HL-60/S4 (cell line): ENCODE measurements at regions not wholly inside any gene's neighbourhood (a gene's known extent, or its start where the extent isn't known, plus 50 kb on each side); places are given as distances from the start of the nearest gene placed in this dataset.
"Not testable (repeated sequence)": the region's sequence is repeated elsewhere in the genome, so short reads cannot be mapped to it uniquely, and the experiment has no call there.

Experiments used
- in situ Hi-C: fragments of 300-500 bp; cut with MboI; formaldehyde crosslinking; loops from 2 replicates; pipeline ENCODE4 v1.14.3; 2022; ENCODE audit warnings: low sequenced_read_pairs

- in situ Hi-C loops, result no loop called here
Observed at GRCh38 chr5:39772307-39772706, 347.5 kb upstream of the DAB2 start.

- in situ Hi-C loops, result no loop called here
Observed at GRCh38 chr5:39767916-39768315, 343.1 kb upstream of the DAB2 start.

- in situ Hi-C loops, result no loop called here
Observed at GRCh38 chr5:39765366-39765765, 340.6 kb upstream of the DAB2 start.

- in situ Hi-C loops, result no loop called here
Observed at GRCh38 chr5:39762761-39763160, 338.0 kb upstream of the DAB2 start.

- in situ Hi-C loops, result no loop called here
Observed at GRCh38 chr5:39761199-39761950, 336.6 kb upstream of the DAB2 start.

- in situ Hi-C loops, result no loop called here
Observed at GRCh38 chr5:39760385-39761198, 335.8 kb upstream of the DAB2 start.

- in situ Hi-C loops, result no loop called here
Observed at GRCh38 chr5:39759701-39760100, 334.9 kb upstream of the DAB2 start.

GRCh38 chr5:39758426-39758825 lies 333.6 kb upstream of the DAB2 start:
- in situ Hi-C loops, result no loop called here

GRCh38 chr5:39757131-39757530 lies 332.4 kb upstream of the DAB2 start:
- in situ Hi-C loops, result no loop called here

- in situ Hi-C loops, result no loop called here
Observed at GRCh38 chr5:39755986-39756385, 331.2 kb upstream of the DAB2 start.

- in situ Hi-C loops, result no loop called here
Observed at GRCh38 chr5:39755452-39755851, 330.7 kb upstream of the DAB2 start.

GRCh38 chr5:39753747-39754146 lies 329.0 kb upstream of the DAB2 start:
- in situ Hi-C loops, result not testable (repeated sequence)

- in situ Hi-C loops, result no loop called here
Observed at GRCh38 chr5:39750661-39751060, 325.9 kb upstream of the DAB2 start.

- in situ Hi-C loops, result no loop called here
Observed at GRCh38 chr5:39742916-39743315, 318.1 kb upstream of the DAB2 start.

- in situ Hi-C loops, result no loop called here
Observed at GRCh38 chr5:39740404-39740803, 315.6 kb upstream of the DAB2 start.

- in situ Hi-C loops, result no loop called here
Observed at GRCh38 chr5:39732166-39732565, 307.4 kb upstream of the DAB2 start.

- in situ Hi-C loops, result no loop called here
Observed at GRCh38 chr5:39730699-39731098, 305.9 kb upstream of the DAB2 start.

GRCh38 chr5:39730006-39730405 lies 305.2 kb upstream of the DAB2 start:
- in situ Hi-C loops, result no loop called here

- in situ Hi-C loops, result no loop called here
Observed at GRCh38 chr5:39726467-39726866, 301.7 kb upstream of the DAB2 start.

GRCh38 chr5:39721394-39721793 lies 296.6 kb upstream of the DAB2 start:
- in situ Hi-C loops, result loop anchor here (25.0 kb wide), 1 partner anchor 1166 kb away; no protein-coding TSS in a partner anchor

- in situ Hi-C loops, result loop anchor here (25.0 kb wide), 1 partner anchor 1167 kb away; no protein-coding TSS in a partner anchor
Observed at GRCh38 chr5:39720136-39720535, 295.4 kb upstream of the DAB2 start.
